Thyroid gland (tissue), 4 donors: ENCODE measurements at regions not wholly inside any gene's neighbourhood (a gene's known extent, or its start where the extent isn't known, plus 50 kb on each side); places are given as distances from the start of the nearest gene placed in this dataset.

Experiments
- CTCF ChIP-seq, 6 experiments: fragments of 200-600 bp in 3 of 6; fragments of 450-650 bp in 3 of 6; sonication (generic) in 3 of 6; IDR thresholded peaks; one replicate each; pipeline ENCODE4 v1.5.1; 2016 to 2019; ENCODE audit warnings: antibody characterized with exemption in 6 of 6, mild to moderate bottlenecking in 2 of 6, inconsistent platforms in 1 of 6, moderate library complexity in 1 of 6
- POLR2A ChIP-seq, 2 donors: fragments of 450-650 bp; IDR thresholded peaks; one replicate each; pipeline ENCODE4 v1.6.1; 2017; ENCODE audit warnings: antibody characterized with exemption in 2 of 2, mild to moderate bottlenecking in 2 of 2, moderate library complexity in 1 of 2

GRCh38 chr11:116454951-116455350 is 317.8 kb downstream of the BUD13 start:
- TF ChIP-seq CTCF (IDR thresholded peaks at IDR 0.05) (no peak), POLR2A (IDR thresholded peaks at IDR 0.05) (no peak)
